ENCODE measurements at regions not wholly inside any gene's neighbourhood (a gene's known extent, or its start where the extent isn't known, plus 50 kb on each side); places are given as distances from the start of the nearest gene placed in this dataset.

DNA sequence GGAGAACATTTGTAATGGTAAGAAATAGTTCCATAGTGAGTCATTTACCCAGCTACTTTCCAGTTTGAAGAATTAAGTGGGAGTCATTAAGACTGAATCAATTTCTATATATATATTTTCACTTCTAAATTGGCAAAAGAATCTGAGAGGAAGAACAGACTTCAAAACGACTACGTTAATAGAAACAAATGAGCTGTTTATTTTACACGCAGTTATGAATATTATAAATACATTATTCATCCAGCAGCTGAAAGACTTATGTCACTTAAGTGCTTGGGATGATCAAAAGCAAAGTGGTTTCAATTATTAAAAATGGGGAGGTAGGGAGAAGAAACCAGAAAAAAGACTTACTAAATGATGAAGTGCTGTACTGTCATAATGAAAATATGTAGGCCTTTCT is 260.5 kb upstream of the DDX53 start:
- TF ChIP-seq, protein P1, sequence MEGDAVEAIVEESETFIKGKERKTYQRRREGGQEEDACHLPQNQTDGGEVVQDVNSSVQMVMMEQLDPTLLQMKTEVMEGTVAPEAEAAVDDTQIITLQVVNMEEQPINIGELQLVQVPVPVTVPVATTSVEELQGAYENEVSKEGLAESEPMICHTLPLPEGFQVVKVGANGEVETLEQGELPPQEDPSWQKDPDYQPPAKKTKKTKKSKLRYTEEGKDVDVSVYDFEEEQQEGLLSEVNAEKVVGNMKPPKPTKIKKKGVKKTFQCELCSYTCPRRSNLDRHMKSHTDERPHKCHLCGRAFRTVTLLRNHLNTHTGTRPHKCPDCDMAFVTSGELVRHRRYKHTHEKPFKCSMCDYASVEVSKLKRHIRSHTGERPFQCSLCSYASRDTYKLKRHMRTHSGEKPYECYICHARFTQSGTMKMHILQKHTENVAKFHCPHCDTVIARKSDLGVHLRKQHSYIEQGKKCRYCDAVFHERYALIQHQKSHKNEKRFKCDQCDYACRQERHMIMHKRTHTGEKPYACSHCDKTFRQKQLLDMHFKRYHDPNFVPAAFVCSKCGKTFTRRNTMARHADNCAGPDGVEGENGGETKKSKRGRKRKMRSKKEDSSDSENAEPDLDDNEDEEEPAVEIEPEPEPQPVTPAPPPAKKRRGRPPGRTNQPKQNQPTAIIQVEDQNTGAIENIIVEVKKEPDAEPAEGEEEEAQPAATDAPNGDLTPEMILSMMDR (IDR thresholded peaks at IDR 0.05; ENCODE audit: borderline replicate concordance, control extremely low read depth, extremely low read depth, insufficient read depth, missing control alignments) = no peak
- no peak for DNase-seq (ENCODE audit: low spot score)
- in situ Hi-C loops (cut with MboI; ENCODE audit: low sequenced_read_pairs, unreplicated experiment) = no loop called here

DNA sequence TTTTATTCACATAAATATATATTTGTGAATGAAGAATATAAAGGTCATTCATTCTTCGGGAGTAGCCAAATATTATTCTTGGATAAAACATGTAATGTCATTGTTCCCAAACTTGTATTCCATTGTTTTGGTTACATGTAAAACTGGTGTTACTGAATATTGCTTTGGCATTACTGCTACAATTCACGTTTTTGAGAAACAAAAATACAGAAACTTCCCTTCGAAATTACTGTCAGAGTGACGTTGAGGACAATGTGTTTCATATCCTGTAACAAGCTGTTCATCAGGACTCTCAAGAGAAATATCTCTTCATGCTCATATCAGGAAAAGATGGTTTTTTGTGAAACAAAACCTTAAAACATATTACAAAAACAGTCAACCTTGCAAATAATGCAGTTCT is 258.9 kb upstream of the DDX53 start:
- in situ Hi-C loops (cut with MboI; ENCODE audit: low sequenced_read_pairs, unreplicated experiment) = loop anchor here (10.0 kb wide), 1 partner anchor 756 kb away; no protein-coding TSS in a partner anchor
- TF ChIP-seq, protein P1 (IDR thresholded peaks at IDR 0.05; ENCODE audit: borderline replicate concordance, control extremely low read depth, extremely low read depth, insufficient read depth, missing control alignments) = no peak
- DNase-seq (ENCODE audit: low spot score) = no peak

DNA sequence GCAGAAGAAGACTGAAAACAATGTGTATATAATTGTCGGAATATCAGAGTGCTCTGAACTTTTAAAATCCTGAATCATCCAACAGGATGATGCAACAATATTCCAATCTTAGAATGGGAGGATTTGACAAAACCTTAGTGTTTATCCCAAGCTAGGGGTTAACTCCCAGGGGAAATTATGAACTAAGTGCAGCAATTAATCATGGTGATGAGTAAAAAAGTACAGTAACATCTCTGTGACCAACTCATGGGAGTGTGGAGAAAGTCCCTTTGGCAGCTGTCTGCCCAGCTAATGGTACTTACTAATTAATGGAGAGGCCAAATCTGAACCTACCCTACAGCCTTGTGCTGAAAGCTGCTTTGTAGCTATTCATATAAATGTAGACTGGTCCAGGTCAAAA is 257.6 kb upstream of the DDX53 start:
- no peak for DNase-seq (ENCODE audit: low spot score)
- TF ChIP-seq, protein P1 (IDR thresholded peaks at IDR 0.05; ENCODE audit: borderline replicate concordance, control extremely low read depth, extremely low read depth, insufficient read depth, missing control alignments) = no peak
- in situ Hi-C loops (cut with MboI; ENCODE audit: low sequenced_read_pairs, unreplicated experiment) = loop anchor here (10.0 kb wide), 1 partner anchor 757 kb away; no protein-coding TSS in a partner anchor

DNA sequence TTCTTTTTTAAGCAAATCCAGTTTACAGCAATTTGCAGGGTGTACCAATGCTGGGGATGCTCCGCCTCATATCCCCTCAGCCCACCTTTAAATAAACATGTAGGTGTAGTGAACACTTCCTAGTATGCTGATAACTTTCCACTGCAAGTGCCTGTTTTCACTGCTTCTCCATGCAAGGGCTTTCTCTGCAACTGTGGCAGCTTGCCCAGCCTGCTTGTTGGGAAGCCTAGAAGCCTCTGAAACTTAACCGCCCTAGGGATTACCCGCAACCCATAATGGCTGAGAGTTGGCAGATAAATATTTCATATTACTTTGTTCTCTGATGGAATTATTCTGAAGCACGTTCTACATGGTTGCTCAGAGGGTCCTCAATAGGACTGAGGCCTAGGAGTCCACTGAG is 253.7 kb upstream of the DDX53 start:
- DNase-seq (ENCODE audit: low spot score) = no peak
- in situ Hi-C loops (cut with MboI; ENCODE audit: low sequenced_read_pairs, unreplicated experiment) = loop anchor here (10.0 kb wide), 1 partner anchor 761 kb away; no protein-coding TSS in a partner anchor
- TF ChIP-seq, protein P1 (IDR thresholded peaks at IDR 0.05; ENCODE audit: borderline replicate concordance, control extremely low read depth, extremely low read depth, insufficient read depth, missing control alignments) = no peak

DNA sequence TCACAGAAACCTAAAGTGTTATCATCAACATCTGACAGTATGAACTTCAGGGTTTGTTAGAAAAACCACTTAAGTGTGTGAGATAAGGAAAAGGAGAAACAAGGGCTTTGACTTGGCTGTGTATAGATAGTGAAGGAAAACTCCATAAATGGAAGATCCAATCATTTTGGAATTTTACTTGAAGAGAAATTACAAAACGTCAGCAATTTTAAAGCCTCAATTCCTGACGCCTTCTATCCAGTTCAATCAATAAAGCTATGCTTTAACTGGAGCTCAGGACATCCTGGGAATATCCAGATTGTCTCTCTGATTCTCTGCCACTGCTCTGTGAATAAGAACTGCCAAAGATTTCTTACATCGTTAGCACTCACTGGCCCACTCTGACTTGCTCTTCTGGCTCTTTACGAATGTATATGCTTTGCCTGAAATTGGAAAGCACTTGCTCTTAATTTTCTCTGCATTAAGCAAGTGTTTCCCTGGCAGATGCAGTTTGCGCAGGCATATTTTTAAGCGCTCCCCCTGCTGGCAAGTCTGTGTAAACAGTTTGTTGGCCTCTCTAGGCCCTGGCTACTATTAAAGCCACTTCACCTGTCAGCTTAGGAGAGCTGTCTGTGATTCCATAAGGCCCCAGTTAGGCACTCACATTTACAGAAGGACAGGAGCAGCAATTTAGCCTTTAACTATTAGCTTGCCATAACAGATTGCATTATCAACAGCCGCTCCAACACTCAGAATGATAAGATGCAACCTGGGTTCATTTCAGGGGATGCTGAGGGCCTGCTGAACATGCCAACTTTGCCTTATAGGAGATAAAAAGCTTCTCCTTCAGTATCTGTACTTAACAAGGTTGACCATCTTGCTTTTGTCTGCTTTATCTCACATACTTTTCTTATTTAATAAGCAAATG is 251.4 kb upstream of the DDX53 start:
- TF ChIP-seq, protein P1 (IDR thresholded peaks at IDR 0.05; ENCODE audit: borderline replicate concordance, control extremely low read depth, extremely low read depth, insufficient read depth, missing control alignments) = peak; percentile 81
- in situ Hi-C loops (cut with MboI; ENCODE audit: low sequenced_read_pairs, unreplicated experiment) = loop anchor here (10.0 kb wide), 1 partner anchor 764 kb away; no protein-coding TSS in a partner anchor
- DNase-seq (ENCODE audit: low spot score) = peak; percentile 36

DNA sequence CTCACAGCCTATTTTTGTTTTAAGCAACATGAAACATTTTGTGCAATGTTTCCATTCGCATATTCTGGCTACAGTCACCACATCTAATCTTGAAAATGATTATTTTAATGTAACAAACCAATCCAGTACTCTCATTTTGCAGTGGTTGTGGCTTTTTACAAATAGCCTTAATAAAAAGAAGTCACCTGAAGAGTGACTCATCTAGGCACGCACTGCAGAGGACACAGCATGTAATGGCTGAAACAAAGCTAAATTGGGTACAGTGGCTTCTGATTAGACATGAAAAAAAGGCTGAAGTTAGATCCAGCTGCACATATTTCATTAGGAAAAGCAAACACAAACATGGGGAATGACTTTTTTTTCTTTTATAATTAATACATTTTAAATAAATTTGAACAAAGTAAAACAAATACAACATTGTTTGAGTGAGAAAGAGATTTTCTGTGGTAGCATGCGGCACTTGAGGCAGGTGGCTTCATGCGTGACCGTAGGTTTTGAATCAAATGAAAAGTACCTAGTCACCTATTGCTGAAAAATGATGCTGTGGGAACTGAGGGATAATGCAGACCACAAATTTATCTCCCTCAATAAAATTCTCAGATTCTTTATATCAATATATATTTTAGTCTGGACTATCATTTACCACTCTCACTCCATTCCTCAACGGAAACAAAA is 240.8 kb upstream of the DDX53 start:
- TF ChIP-seq, protein P1 (IDR thresholded peaks at IDR 0.05; ENCODE audit: borderline replicate concordance, control extremely low read depth, extremely low read depth, insufficient read depth, missing control alignments) = no peak
- in situ Hi-C loops (cut with MboI; ENCODE audit: low sequenced_read_pairs, unreplicated experiment) = no loop called here
- peak; percentile 7 for DNase-seq (ENCODE audit: low spot score)

Data from GM13976 (cell line).